Coronary artery (tissue), 2 donors: ENCODE measurements at regions not wholly inside any gene's neighbourhood (a gene's known extent, or its start where the extent isn't known, plus 50 kb on each side); places are given as distances from the start of the nearest gene placed in this dataset.

Experiments
- DNase-seq: peaks from one replicate; pipeline ENCODE4 v3.0.0-alpha.2; 2017; ENCODE audit warnings: low spot score
- H3K27ac ChIP-seq, 2 donors: fragments of 200-600 bp; sonication (generic); one replicate each; pipeline ENCODE4 v1.5.1; 2016 to 2019
- H3K4me3 ChIP-seq: fragments of 200-600 bp; sonication (generic); 2 replicates; pipeline ENCODE4 v1.5.1; 2016; ENCODE audit warnings: mild to moderate bottlenecking, moderate library complexity
- CTCF ChIP-seq: fragments of 200-600 bp; sonication (generic); IDR thresholded peaks from one replicate; pipeline ENCODE4 v1.5.1; 2019; ENCODE audit warnings: antibody characterized with exemption

- no peak overlapping the region for H3K4me3 ChIP-seq
- no peak for TF ChIP-seq CTCF
- DNase-seq, result no peak
- no peak overlapping the region for H3K27ac ChIP-seq
These were observed 368.0 kb downstream of the FAT4 start for GRCh38 chr4:125682730-125683129.

GRCh38 chr4:125688841-125689240 lies 374.1 kb downstream of the FAT4 start:
- TF ChIP-seq CTCF, result no peak
- Histone ChIP-seq H3K4me3 (no peak overlapping the region), H3K27ac (no peak overlapping the region)
- DNase-seq, result no peak

- no peak overlapping the region for H3K27ac ChIP-seq
- no peak for DNase-seq
- TF ChIP-seq CTCF, result no peak
- no peak overlapping the region for H3K4me3 ChIP-seq
These were observed 375.1 kb downstream of the FAT4 start for GRCh38 chr4:125689805-125690204.

- no peak for DNase-seq
- no peak overlapping the region for H3K27ac ChIP-seq
- H3K4me3 ChIP-seq, result no peak overlapping the region
- no peak for TF ChIP-seq CTCF
These were observed 378.5 kb downstream of the FAT4 start for GRCh38 chr4:125693228-125693627.

GRCh38 chr4:125702406-125702805 lies 387.7 kb downstream of the FAT4 start:
- Histone ChIP-seq H3K27ac (no peak overlapping the region), H3K4me3 (no peak overlapping the region)
- no peak for DNase-seq
- TF ChIP-seq CTCF, result no peak

GRCh38 chr4:125703443-125703842 lies 388.7 kb downstream of the FAT4 start:
- H3K4me3 ChIP-seq, result no peak overlapping the region
- no peak for DNase-seq
- H3K27ac ChIP-seq, result no peak overlapping the region
- TF ChIP-seq CTCF, result no peak

- no peak for DNase-seq
- Histone ChIP-seq H3K27ac (no peak overlapping the region), H3K4me3 (no peak overlapping the region)
- no peak for TF ChIP-seq CTCF
These were observed 390.0 kb downstream of the FAT4 start for GRCh38 chr4:125704726-125705125.
